Mucosa of stomach (tissue), 1 donor: ENCODE measurements at regions not wholly inside any gene's neighbourhood (a gene's known extent, or its start where the extent isn't known, plus 50 kb on each side); places are given as distances from the start of the nearest gene placed in this dataset.

ENCODE experiments used
- H3K27me3 ChIP-seq: one replicate; pipeline ENCODE4 v1.7.0; 2013; ENCODE audit warnings: mild to moderate bottlenecking, low read length; ENCODE audit not compliant: control insufficient read depth, insufficient read depth
- H3K36me3 ChIP-seq: one replicate; pipeline ENCODE4 v1.7.0; 2013; ENCODE audit warnings: low read length; ENCODE audit not compliant: control insufficient read depth, insufficient read depth
- H3K4me1 ChIP-seq: one replicate; pipeline ENCODE4 v1.7.0; 2013; ENCODE audit warnings: mild to moderate bottlenecking, low read length; ENCODE audit not compliant: control insufficient read depth, insufficient read depth
- H3K4me3 ChIP-seq: one replicate; pipeline ENCODE4 v1.7.0; 2013; ENCODE audit warnings: low read length
- H3K9ac ChIP-seq: one replicate; pipeline ENCODE4 v1.7.0; 2013; ENCODE audit warnings: mild to moderate bottlenecking, low read length, moderate library complexity
- H3K9me3 ChIP-seq: one replicate; pipeline ENCODE4 v1.7.0; 2013; ENCODE audit warnings: mild to moderate bottlenecking, low read length, moderate library complexity; ENCODE audit not compliant: control insufficient read depth
- donor health status: Pancreatic carcinoma.

GRCh38 chr6:102662851-102663250, 1269.3 kb downstream of the GRIK2 start:
- Histone ChIP-seq H3K27me3 (no peaks in the 10 kb centered on the region), H3K36me3 (no peaks in the 10 kb centered on the region), H3K4me3 (no peak overlapping the region), H3K9ac (no peak overlapping the region), H3K4me1 (no peaks in the 10 kb centered on the region), H3K9me3 (no peaks in the 10 kb centered on the region)

GRCh38 chr6:102660303-102660702, 1266.8 kb downstream of the GRIK2 start:
- no peaks in the 10 kb centered on the region for H3K9me3 ChIP-seq
- no peak overlapping the region for H3K9ac ChIP-seq
- H3K27me3 ChIP-seq: no peaks in the 10 kb centered on the region
- H3K4me1 ChIP-seq: no peaks in the 10 kb centered on the region
- no peaks in the 10 kb centered on the region for H3K36me3 ChIP-seq
- no peak overlapping the region for H3K4me3 ChIP-seq

- H3K4me1 ChIP-seq: no peaks in the 10 kb centered on the region
- no peaks in the 10 kb centered on the region for H3K9me3 ChIP-seq
- no peak overlapping the region for H3K4me3 ChIP-seq
- H3K27me3 ChIP-seq: no peaks in the 10 kb centered on the region
- H3K36me3 ChIP-seq: no peaks in the 10 kb centered on the region
- no peak overlapping the region for H3K9ac ChIP-seq
Measured at GRCh38 chr6:102655823-102656222, 1262.3 kb downstream of the GRIK2 start.

GRCh38 chr6:102641426-102641825, 1247.9 kb downstream of the GRIK2 start:
- Histone ChIP-seq H3K36me3 (no peaks in the 10 kb centered on the region), H3K27me3 (no peaks in the 10 kb centered on the region)

GRCh38 chr6:102631921-102632320, 1238.4 kb downstream of the GRIK2 start:
- no peak overlapping the region for H3K9ac ChIP-seq
- H3K4me3 ChIP-seq: no peak overlapping the region
- H3K4me1 ChIP-seq: no peaks in the 10 kb centered on the region
- no peaks in the 10 kb centered on the region for H3K9me3 ChIP-seq
- H3K27me3 ChIP-seq: no peaks in the 10 kb centered on the region
- H3K36me3 ChIP-seq: no peaks in the 10 kb centered on the region

More at GRCh38 chr6:102641426-102641825, 1247.9 kb downstream of the GRIK2 start:
- Histone ChIP-seq H3K9ac (no peak overlapping the region), H3K4me1 (no peaks in the 10 kb centered on the region), H3K9me3 (no peaks in the 10 kb centered on the region), H3K4me3 (no peak overlapping the region)

- H3K4me3 ChIP-seq: no peak overlapping the region
- no peaks in the 10 kb centered on the region for H3K4me1 ChIP-seq
- no peak overlapping the region for H3K9ac ChIP-seq
- H3K9me3 ChIP-seq: no peaks in the 10 kb centered on the region
- H3K27me3 ChIP-seq: no peaks in the 10 kb centered on the region
- H3K36me3 ChIP-seq: no peaks in the 10 kb centered on the region
Measured at GRCh38 chr6:102623201-102623600, 1229.7 kb downstream of the GRIK2 start.

- Histone ChIP-seq H3K9ac (no peak overlapping the region), H3K4me1 (no peaks in the 10 kb centered on the region), H3K36me3 (no peaks in the 10 kb centered on the region), H3K9me3 (no peaks in the 10 kb centered on the region), H3K4me3 (no peak overlapping the region), H3K27me3 (no peaks in the 10 kb centered on the region)
Measured at GRCh38 chr6:102619585-102619984, 1226.1 kb downstream of the GRIK2 start.

- Histone ChIP-seq H3K4me1 (no peaks in the 10 kb centered on the region), H3K4me3 (no peak overlapping the region), H3K9me3 (no peaks in the 10 kb centered on the region), H3K36me3 (no peaks in the 10 kb centered on the region), H3K27me3 (no peaks in the 10 kb centered on the region), H3K9ac (no peak overlapping the region)
Measured at GRCh38 chr6:102582569-102582968, 1189.1 kb downstream of the GRIK2 start.

GRCh38 chr6:102581378-102582124, 1188.0 kb downstream of the GRIK2 start:
- no peaks in the 10 kb centered on the region for H3K9me3 ChIP-seq
- no peak overlapping the region for H3K9ac ChIP-seq
- H3K4me3 ChIP-seq: no peak overlapping the region
- no peaks in the 10 kb centered on the region for H3K36me3 ChIP-seq
- H3K4me1 ChIP-seq: no peaks in the 10 kb centered on the region
- no peaks in the 10 kb centered on the region for H3K27me3 ChIP-seq

- no peaks in the 10 kb centered on the region for H3K27me3 ChIP-seq
- no peak overlapping the region for H3K9ac ChIP-seq
- no peaks in the 10 kb centered on the region for H3K36me3 ChIP-seq
- no peak overlapping the region for H3K4me3 ChIP-seq
- no peaks in the 10 kb centered on the region for H3K4me1 ChIP-seq
- no peaks in the 10 kb centered on the region for H3K9me3 ChIP-seq
Measured at GRCh38 chr6:102571236-102571908, 1177.9 kb downstream of the GRIK2 start.

- no peaks in the 10 kb centered on the region for H3K36me3 ChIP-seq
- H3K9ac ChIP-seq: no peak overlapping the region
- no peak overlapping the region for H3K4me3 ChIP-seq
- no peaks in the 10 kb centered on the region for H3K9me3 ChIP-seq
- H3K27me3 ChIP-seq: no peaks in the 10 kb centered on the region
- no peaks in the 10 kb centered on the region for H3K4me1 ChIP-seq
Measured at GRCh38 chr6:102562713-102563112, 1169.2 kb downstream of the GRIK2 start.

GRCh38 chr6:102553214-102553613, 1159.7 kb downstream of the GRIK2 start:
- H3K27me3 ChIP-seq: no peaks in the 10 kb centered on the region
- H3K9ac ChIP-seq: no peak overlapping the region
- H3K9me3 ChIP-seq: no peaks in the 10 kb centered on the region
- no peaks in the 10 kb centered on the region for H3K4me1 ChIP-seq
- H3K4me3 ChIP-seq: no peak overlapping the region
- H3K36me3 ChIP-seq: no peaks in the 10 kb centered on the region
